ENCODE measurements at regions not wholly inside any gene's neighbourhood (a gene's known extent, or its start where the extent isn't known, plus 50 kb on each side); places are given as distances from the start of the nearest gene placed in this dataset.

DNA sequence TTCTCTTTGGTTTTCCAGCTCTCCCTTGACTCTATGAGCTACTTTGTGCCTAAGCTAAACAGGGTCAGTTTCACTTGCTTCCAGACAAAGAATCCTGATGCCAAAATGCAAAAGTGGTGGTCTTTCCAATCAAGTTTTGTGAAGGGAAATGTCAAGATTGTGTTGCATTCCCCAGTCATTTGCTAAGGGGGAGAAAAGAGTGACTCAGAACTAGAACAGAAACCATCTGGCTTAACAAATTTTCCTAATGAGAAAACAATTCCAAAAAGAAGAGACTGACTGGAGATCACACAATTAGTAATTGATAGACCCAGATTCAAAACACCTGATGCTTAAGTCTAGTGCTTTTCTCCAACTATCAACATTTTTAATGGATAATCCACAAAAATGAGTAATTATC lies 235.1 kb upstream of the DIO2 start:
- no peak overlapping the region for H3K4me3 ChIP-seq (ENCODE audit: low read depth, low read length)
- no peaks in the 10 kb centered on the region for H3K36me3 ChIP-seq (ENCODE audit: control insufficient read depth, insufficient read depth, low read length)
- H3K27ac ChIP-seq (ENCODE audit: low read depth, low read length): no peak overlapping the region
- peaks cover 9% of the 10 kb centered on the region for H3K9me3 ChIP-seq (ENCODE audit: control insufficient read depth, insufficient read depth, low read length)
- H3K27me3 ChIP-seq (ENCODE audit: control insufficient read depth, insufficient read depth, low read length): no peaks in the 10 kb centered on the region
- no peaks in the 10 kb centered on the region for H3K4me1 ChIP-seq (ENCODE audit: control insufficient read depth, insufficient read depth, low read length)
- no peak for DNase-seq (ENCODE audit: low read depth in 4 of 6, low spot score in 6 of 6)

DNA sequence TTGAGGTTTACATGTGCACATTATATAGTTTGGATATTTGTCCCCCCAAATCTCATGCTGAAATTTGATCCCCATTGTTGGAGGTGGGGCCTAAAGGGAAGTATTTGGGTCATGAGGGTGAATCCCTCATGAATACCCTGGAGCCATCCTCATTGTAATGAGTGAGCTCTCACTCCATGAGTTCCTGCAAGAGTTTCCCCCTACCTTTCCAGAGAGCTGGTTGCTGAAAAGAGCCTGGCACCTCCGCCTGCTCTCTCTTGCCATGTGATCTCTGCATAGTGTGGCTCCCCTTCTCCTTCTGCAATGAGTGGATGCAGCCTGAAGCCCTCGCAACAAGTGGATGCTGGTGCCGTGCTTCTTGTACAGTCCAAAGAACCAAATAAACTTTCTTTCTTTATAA lies 234.3 kb upstream of the DIO2 start:
- no peak overlapping the region for H3K27ac ChIP-seq (ENCODE audit: low read depth, low read length)
- no peak overlapping the region for H3K4me3 ChIP-seq (ENCODE audit: low read depth, low read length)
- 83% methylated on average over 2 of the region's 3 CpGs for WGBS (ENCODE audit: insufficient coverage)
- H3K4me1 ChIP-seq (ENCODE audit: control insufficient read depth, insufficient read depth, low read length): no peaks in the 10 kb centered on the region
- peaks cover 3% of the 10 kb centered on the region for H3K9me3 ChIP-seq (ENCODE audit: control insufficient read depth, insufficient read depth, low read length)
- H3K36me3 ChIP-seq (ENCODE audit: control insufficient read depth, insufficient read depth, low read length): no peaks in the 10 kb centered on the region
- no peak for DNase-seq (ENCODE audit: low read depth in 4 of 6, low spot score in 6 of 6)
- H3K27me3 ChIP-seq (ENCODE audit: control insufficient read depth, insufficient read depth, low read length): no peaks in the 10 kb centered on the region

DNA sequence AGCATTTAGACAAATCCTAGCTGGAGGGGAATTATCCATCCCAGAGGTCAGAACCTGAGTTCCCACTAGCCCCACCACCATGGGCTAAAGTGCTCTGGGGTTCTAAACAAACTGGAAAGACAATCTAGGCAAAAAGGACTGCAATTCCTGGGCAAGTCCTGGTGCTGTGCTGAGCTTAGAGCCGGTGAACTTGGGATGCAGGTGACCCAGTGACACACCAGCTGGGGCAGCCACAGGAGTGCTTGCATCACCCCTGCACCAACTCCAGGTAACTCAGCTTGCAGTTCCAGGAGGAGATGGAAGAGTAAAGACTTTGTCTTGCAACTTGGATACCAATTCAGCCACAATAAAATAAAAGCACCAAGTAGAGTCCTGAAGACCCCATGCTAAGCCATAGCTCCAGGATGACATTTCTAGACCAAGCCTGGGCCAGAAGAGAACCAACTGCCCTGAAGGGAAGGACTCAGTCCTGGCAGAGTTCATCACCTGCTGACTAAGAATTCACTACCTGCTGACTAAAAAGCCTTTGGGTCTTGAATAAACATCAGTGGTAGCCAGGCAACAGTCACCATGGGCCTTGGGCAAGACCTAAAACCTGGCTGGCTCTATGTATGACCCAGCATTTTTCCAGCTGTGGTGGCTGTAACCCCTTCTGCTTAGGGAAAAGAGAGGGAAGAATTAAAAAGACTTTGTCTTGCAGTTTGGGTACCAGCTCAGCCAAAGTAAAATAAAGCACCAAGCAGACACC lies 223.4 kb upstream of the DIO2 start:
- Histone ChIP-seq H3K27me3 (ENCODE audit: control insufficient read depth, insufficient read depth, low read length) (no peaks in the 10 kb centered on the region), H3K4me3 (ENCODE audit: low read depth, low read length) (no peak overlapping the region), H3K9me3 (ENCODE audit: control insufficient read depth, insufficient read depth, low read length) (no peaks in the 10 kb centered on the region), H3K27ac (ENCODE audit: low read depth, low read length) (no peak overlapping the region), H3K36me3 (ENCODE audit: control insufficient read depth, insufficient read depth, low read length) (no peaks in the 10 kb centered on the region), H3K4me1 (ENCODE audit: control insufficient read depth, insufficient read depth, low read length) (no peaks in the 10 kb centered on the region)
- 100% methylated on average over 1 of the region's 1 CpG for WGBS (ENCODE audit: insufficient coverage)
- DNase-seq (ENCODE audit: low read depth in 4 of 6, low spot score in 6 of 6): no peak

DNA sequence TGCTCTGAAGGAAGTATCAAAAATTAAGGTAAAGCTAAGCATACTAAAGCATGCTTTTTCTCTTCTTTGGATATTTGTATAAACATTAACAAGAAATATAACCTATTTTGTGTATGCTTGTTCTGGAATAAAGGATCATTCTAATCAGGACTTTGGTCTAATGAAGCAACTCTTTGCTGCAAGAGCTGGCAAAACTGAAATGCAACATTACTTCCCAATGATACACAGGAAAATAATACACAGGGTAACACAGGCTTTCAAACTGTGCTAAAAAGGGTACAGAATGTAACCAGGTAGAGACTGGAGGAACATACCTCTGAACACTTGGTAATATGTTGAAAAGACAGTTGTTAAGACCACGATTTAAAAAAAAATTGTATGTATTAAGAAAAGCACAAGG lies 222.5 kb upstream of the DIO2 start:
- DNase-seq (ENCODE audit: low read depth in 4 of 6, low spot score in 6 of 6): no peak
- Histone ChIP-seq H3K27me3 (ENCODE audit: control insufficient read depth, insufficient read depth, low read length) (no peaks in the 10 kb centered on the region), H3K4me1 (ENCODE audit: control insufficient read depth, insufficient read depth, low read length) (no peaks in the 10 kb centered on the region), H3K9me3 (ENCODE audit: control insufficient read depth, insufficient read depth, low read length) (no peaks in the 10 kb centered on the region), H3K27ac (ENCODE audit: low read depth, low read length) (no peak overlapping the region), H3K36me3 (ENCODE audit: control insufficient read depth, insufficient read depth, low read length) (no peaks in the 10 kb centered on the region), H3K4me3 (ENCODE audit: low read depth, low read length) (no peak overlapping the region)
- no CpG with 5 or more reads among the region's 1 CpG for WGBS (ENCODE audit: insufficient coverage)

DNA sequence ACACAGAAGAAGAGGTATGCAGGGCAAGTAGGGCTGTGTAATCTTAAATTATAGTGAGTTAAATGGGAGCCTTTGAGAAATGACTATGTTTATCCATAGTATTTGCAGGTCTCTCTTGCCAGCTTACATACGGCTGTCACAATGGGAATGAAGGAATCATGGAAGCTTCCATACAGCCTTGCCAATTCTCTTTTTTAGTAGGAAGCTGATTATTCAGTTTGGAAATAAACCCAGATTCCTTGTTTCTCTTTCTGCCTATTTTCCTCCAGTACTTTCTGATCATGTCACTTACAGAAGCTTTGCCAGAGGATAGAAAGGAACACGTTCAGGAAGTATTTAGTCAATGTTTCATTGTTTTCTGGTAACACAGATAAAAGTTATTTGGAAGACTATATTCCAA lies 217.4 kb upstream of the DIO2 start:
- H3K36me3 ChIP-seq (ENCODE audit: control insufficient read depth, insufficient read depth, low read length): no peaks in the 10 kb centered on the region
- no peak overlapping the region for H3K4me3 ChIP-seq (ENCODE audit: low read depth, low read length)
- peaks cover 3% of the 10 kb centered on the region for H3K4me1 ChIP-seq (ENCODE audit: control insufficient read depth, insufficient read depth, low read length)
- H3K9me3 ChIP-seq (ENCODE audit: control insufficient read depth, insufficient read depth, low read length): no peaks in the 10 kb centered on the region
- H3K27ac ChIP-seq (ENCODE audit: low read depth, low read length): no peak overlapping the region
- H3K27me3 ChIP-seq (ENCODE audit: control insufficient read depth, insufficient read depth, low read length): no peaks in the 10 kb centered on the region
- WGBS (ENCODE audit: insufficient coverage): 50% methylated on average over 1 of the region's 2 CpGs
- DNase-seq (ENCODE audit: low read depth in 4 of 6, low spot score in 6 of 6): peak in 1 of 6 donors; percentile 65

DNA sequence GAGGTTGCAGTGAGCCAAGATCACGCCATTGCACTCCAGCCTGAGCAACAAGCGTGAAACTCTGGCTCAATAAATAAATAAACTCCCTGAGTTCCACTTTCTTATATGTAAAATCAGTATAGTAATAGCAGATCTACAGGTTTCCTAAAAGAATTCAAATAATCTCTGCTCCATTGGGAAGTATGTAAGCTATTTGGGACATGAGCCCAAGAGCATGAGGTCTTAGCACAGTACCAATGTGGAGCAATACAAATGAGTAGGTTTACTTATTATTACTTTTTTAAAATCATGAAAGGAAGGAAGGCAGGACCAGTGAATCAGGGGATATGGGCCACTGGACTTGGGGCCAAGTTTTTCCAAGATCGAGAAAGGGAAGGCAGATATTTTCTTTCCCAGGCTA lies 216.9 kb upstream of the DIO2 start:
- Histone ChIP-seq H3K36me3 (ENCODE audit: control insufficient read depth, insufficient read depth, low read length) (no peaks in the 10 kb centered on the region), H3K27ac (ENCODE audit: low read depth, low read length) (no peak overlapping the region), H3K4me1 (ENCODE audit: control insufficient read depth, insufficient read depth, low read length) (peaks cover 3% of the 10 kb centered on the region), H3K9me3 (ENCODE audit: control insufficient read depth, insufficient read depth, low read length) (no peaks in the 10 kb centered on the region), H3K4me3 (ENCODE audit: low read depth, low read length) (no peak overlapping the region), H3K27me3 (ENCODE audit: control insufficient read depth, insufficient read depth, low read length) (no peaks in the 10 kb centered on the region)
- DNase-seq (ENCODE audit: low read depth in 4 of 6, low spot score in 6 of 6): no peak
- no CpG with 5 or more reads among the region's 3 CpGs for WGBS (ENCODE audit: insufficient coverage)

DNA sequence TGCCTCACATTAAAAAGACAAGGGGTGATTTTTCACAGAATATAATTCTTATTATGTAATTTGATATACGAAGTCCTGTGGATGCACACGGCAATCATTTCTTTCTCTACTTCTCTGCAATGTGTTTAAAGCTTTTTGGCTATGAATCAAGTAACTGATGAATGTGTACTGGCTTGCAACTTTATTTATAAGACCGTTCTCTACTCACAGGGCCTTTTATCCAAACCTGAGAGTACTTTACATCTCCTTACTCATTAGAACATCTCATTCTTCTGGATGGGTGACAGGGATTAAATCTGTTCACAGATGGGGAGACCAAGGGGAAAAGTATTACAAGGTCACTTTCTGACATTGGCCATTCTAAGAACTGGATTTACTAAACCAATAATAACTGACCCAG lies 215.8 kb upstream of the DIO2 start:
- no peaks in the 10 kb centered on the region for H3K27me3 ChIP-seq (ENCODE audit: control insufficient read depth, insufficient read depth, low read length)
- no CpG with 5 or more reads among the region's 3 CpGs for WGBS (ENCODE audit: insufficient coverage)
- H3K9me3 ChIP-seq (ENCODE audit: control insufficient read depth, insufficient read depth, low read length): no peaks in the 10 kb centered on the region
- no peak overlapping the region for H3K4me3 ChIP-seq (ENCODE audit: low read depth, low read length)
- peak in 1 of 6 donors; percentile 6 for DNase-seq (ENCODE audit: low read depth in 4 of 6, low spot score in 6 of 6)
- H3K27ac ChIP-seq (ENCODE audit: low read depth, low read length): no peak overlapping the region
- no peaks in the 10 kb centered on the region for H3K36me3 ChIP-seq (ENCODE audit: control insufficient read depth, insufficient read depth, low read length)
- peaks cover 3% of the 10 kb centered on the region for H3K4me1 ChIP-seq (ENCODE audit: control insufficient read depth, insufficient read depth, low read length)

DNA sequence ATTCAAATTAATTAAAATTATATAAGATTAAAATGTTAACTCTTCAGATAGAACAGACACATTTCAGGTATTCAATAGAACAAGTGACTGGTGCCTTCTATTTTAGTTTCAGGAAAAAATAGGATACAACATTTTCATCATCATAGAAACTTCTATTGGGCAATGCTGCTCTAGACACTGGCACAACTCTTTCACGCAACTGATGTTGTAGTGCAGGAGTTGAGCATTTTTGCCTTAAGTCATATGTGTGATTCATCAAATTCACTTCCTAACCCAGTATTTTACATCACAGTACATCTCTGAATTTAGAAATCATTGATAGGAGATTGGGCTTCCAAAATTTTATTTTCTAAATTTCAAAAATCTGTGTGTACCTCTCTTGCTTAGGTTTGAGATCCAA lies 215.4 kb upstream of the DIO2 start:
- Histone ChIP-seq H3K4me3 (ENCODE audit: low read depth, low read length) (no peak overlapping the region), H3K27me3 (ENCODE audit: control insufficient read depth, insufficient read depth, low read length) (no peaks in the 10 kb centered on the region), H3K9me3 (ENCODE audit: control insufficient read depth, insufficient read depth, low read length) (no peaks in the 10 kb centered on the region), H3K27ac (ENCODE audit: low read depth, low read length) (no peak overlapping the region), H3K36me3 (ENCODE audit: control insufficient read depth, insufficient read depth, low read length) (no peaks in the 10 kb centered on the region), H3K4me1 (ENCODE audit: control insufficient read depth, insufficient read depth, low read length) (peaks cover 3% of the 10 kb centered on the region)
- DNase-seq (ENCODE audit: low read depth in 4 of 6, low spot score in 6 of 6): no peak
- WGBS (ENCODE audit: insufficient coverage): no CpG with 5 or more reads among the region's 1 CpG

DNA sequence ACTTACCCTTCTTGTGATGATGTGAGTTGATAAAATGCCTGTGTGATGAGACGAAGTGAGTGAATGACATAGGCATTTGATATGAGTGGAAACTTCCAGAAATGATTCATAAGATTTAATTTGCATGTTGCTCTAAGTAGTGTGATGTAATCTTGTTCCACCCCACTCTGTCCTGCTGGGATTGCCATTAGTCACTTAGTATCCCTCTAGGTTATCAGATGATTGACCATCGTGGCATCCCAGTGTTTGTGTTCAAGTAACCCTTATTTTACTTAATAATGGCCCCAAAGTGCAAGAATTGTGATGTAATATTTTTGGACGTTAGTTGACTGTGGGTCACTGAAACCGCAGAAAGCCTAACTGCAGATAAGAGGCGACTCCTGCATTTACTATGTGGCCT lies 214.4 kb upstream of the DIO2 start:
- no peaks in the 10 kb centered on the region for H3K36me3 ChIP-seq (ENCODE audit: control insufficient read depth, insufficient read depth, low read length)
- no peak overlapping the region for H3K27ac ChIP-seq (ENCODE audit: low read depth, low read length)

DNA sequence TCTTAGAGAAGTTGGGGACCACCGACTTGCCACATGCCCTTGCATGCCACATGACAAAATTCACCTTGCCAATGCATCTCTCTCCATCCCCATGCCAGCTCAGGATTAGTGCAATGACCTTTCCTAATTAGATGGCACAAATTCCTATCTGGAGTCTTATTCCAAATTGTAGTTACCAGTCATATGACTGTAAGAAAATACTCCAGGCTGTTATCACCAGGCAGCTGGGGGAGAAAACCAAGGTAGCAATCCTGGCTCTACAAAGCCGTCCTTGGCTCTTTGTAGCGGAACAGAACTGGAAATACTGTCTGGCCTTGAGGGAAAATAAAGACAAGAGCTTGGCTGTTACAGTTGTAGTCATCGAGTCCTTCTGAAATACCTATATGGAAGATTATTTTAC lies 208.5 kb upstream of the DIO2 start:
- 55% methylated on average over 3 of the region's 4 CpGs for WGBS (ENCODE audit: insufficient coverage)
- peak in 2 of 6 donors; percentile 7 to 13 for DNase-seq (ENCODE audit: low read depth in 4 of 6, low spot score in 6 of 6)

More for the DNA sequence above, 214.4 kb upstream of the DIO2 start:
- Histone ChIP-seq H3K27me3 (ENCODE audit: control insufficient read depth, insufficient read depth, low read length) (no peaks in the 10 kb centered on the region), H3K4me3 (ENCODE audit: low read depth, low read length) (no peak overlapping the region), H3K9me3 (ENCODE audit: control insufficient read depth, insufficient read depth, low read length) (no peaks in the 10 kb centered on the region), H3K4me1 (ENCODE audit: control insufficient read depth, insufficient read depth, low read length) (peaks cover 3% of the 10 kb centered on the region)
- no peak for DNase-seq (ENCODE audit: low read depth in 4 of 6, low spot score in 6 of 6)
- 100% methylated on average over 3 of the region's 5 CpGs for WGBS (ENCODE audit: insufficient coverage)

More for the DNA sequence above, 208.5 kb upstream of the DIO2 start:
- Histone ChIP-seq H3K36me3 (ENCODE audit: control insufficient read depth, insufficient read depth, low read length) (no peaks in the 10 kb centered on the region), H3K9me3 (ENCODE audit: control insufficient read depth, insufficient read depth, low read length) (no peaks in the 10 kb centered on the region), H3K4me1 (ENCODE audit: control insufficient read depth, insufficient read depth, low read length) (no peaks in the 10 kb centered on the region), H3K27me3 (ENCODE audit: control insufficient read depth, insufficient read depth, low read length) (no peaks in the 10 kb centered on the region), H3K27ac (ENCODE audit: low read depth, low read length) (no peak overlapping the region), H3K4me3 (ENCODE audit: low read depth, low read length) (no peak overlapping the region)
